Hematopoietic multipotent progenitor cell treated with erythropoietin and hydrocortisone succinate and interleukin-3 and kit ligand, for 8 days (in vitro differentiated cells): ENCODE measurements at regions not wholly inside any gene's neighbourhood (a gene's known extent, or its start where the extent isn't known, plus 50 kb on each side); places are given as distances from the start of the nearest gene placed in this dataset.

Experiments used
- DNase-seq: peaks from one replicate; pipeline ENCODE4 v3.0.0-alpha.2; 2015

DNA sequence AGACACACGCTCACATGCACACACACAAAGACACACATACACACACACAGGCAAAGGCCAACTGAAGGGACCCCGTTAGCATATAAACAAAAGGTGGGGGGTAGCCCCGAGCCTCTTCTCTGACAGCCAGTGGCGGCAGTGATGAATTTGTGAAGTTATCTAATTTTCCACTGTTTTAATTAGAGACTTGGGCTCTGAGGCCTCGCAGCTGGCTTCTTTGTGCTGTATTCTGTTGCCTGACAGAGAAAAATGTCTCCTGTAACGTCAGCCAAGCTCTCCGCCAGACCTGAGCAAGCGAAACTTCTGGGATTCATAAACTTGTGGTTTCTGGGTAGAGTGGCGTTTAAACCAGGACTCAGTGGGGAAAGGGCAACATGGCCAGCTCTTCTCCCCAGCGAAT is 113.9 kb upstream of the FOXF1 start:
- no peak for DNase-seq

DNA sequence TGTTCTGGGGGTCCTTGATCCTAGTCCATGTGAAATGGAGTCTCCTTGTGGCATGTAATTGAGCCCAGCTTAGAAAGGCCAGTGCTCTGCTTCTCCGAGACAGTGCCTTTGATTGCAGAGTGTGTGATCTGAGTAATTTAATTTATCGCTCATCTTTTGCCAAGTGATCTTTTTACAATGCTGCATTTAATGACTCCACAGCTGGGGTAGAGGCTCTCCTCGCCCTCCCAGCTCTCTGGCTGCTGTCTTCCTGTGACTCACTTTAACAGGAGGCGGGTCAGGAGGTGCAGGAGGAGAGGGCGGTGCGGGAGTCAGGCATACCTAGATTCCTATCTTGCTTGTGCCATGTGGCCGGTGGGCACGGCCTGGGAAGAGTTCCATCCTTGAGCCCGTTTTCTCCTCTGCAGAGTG is 113.4 kb upstream of the FOXF1 start:
- DNase-seq, result no peak

DNA sequence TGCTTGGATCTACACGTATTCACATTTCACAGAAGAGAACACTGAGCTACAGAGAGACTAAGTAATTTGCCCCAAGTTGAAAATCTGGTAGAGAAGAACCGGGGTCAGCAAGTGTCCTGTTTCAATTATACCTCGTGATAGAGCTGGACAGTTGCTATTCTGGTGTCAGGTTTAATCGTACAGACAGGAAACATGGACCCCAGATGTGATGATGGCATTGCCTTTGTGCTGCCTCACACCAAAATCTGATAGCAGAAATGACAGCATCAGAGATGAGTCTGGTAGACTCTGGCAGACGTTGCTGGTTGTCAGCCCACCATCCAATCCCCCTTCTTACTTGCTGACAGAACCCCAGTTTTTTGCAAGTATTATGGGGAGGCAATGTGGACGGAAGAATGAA is 112.1 kb upstream of the FOXF1 start:
- no peak for DNase-seq

DNA sequence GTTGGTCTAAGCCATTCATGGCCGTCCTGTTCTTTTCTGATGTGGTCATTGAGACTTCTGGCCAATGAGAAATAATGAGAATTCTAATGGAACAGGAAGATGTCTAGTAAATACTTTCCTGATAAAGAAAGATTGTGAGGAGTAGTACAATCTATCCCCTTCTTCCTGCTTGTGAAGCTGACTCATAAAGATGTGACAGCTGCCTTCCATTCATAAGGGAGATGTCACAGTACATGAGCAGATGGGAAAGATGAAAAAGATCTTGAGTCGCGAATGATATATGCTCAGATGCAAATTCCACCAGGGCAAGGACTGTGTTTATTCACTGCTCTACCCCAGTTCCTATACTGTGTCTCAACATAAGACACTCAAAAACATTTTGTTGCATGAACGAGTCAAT is 111.7 kb upstream of the FOXF1 start:
- DNase-seq, result no peak

DNA sequence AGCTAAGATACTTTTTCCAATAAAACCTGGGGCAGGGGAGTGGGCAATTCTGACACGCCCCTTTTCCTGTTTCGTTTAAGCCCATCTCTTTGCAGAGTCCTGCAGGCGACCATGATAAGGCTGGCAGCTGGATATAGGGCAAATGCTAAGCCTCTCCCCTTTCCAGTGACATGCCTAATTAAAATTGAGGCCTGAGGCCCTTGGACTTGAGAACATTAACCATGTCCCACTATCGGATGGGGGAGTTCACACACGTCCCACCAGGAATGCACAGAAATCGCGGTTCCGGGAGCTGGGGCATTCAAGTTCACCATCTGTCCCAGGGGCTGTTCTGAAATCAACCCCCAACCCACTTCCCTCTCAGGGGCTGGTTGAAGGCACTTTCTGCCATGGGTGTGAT is 109.2 kb upstream of the FOXF1 start:
- DNase-seq, result no peak

DNA sequence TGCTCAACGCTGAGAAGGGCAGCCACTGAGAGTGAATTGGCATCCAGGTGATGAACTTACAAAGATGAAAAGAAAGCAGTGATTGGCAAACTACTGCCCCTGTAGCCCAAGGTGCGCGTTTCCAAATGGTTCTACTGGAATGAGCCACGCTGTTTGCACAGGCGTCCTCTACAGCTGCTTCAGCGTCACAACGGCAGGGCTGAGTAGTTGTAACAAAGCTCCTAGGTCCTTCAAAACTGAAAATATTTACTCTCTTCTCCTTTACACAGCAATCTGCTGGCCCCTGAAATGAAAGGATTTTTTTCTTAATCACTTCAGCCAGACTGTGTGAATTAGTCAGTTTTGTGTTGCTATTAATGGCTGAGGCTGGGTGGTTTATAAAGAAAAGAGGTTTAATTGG is 107.2 kb upstream of the FOXF1 start:
- DNase-seq, result no peak

DNA sequence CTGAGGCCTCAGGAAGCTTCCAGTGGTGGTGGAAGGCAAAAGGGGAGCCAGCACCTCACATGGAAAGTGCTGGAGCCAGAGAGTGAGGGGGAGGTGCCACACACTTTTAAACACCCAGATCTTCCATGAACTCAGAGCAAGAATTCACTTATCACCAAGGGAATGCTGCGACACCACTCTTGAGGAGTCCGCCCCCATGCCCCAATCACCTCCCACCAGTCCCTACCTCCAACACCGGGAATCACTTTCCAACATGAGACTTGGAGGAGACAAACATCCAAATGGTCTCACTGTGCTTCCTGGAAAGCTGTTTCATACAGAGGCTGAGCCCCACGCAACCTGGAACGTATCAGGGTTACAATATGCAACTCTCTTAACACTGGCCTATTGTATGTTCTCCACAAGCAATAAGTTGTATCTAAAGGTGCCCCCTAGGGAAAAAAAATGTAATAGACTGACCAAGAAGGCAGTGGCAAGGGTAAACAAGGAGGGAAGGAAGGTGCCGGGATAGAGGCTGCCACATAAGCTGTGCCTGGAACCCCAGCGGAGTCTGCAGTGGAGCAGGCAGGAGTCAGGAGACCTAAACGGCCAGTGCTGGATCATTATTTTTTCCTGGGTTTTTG is 106.7 kb upstream of the FOXF1 start:
- DNase-seq, result no peak

DNA sequence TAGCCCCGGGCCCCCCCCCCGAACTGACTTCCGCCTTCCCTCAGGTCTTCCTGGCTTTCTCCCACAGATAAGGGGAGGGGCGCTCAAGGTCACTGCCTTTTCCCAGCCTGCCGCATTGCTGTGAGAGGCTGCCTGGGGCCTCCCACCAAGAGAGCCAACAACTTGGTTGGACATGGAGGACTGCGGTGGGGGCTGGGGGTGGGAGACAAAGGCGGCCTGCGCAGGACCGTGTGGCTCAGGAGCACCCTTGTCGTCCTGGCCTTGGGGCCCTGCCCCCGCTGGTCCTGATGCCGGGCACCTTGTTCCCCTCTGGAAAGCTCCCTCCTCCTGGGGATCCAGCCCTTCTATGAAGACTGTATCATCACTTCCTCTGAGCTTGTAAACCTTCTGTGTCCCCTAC is 105.6 kb upstream of the FOXF1 start:
- no peak for DNase-seq

DNA sequence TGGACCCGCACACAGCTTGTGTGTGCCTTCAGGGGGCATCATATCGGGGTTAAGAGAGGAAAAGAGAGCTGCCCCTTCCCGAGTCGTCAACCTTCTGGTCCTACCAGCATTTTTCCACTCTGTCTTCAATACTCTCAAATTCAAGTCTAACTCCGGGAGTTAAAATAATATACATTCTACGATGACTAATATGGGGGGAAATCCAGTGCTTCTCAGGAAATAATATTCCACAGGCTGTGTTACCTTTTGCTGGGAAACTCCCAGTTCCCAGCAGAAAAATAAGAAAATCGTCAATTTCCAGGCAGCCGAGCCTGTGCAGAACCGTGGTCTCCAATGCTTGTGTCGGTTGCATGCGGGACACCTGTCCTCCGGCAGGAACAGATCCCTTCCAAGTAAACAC is 105.0 kb upstream of the FOXF1 start:
- no peak for DNase-seq

DNA sequence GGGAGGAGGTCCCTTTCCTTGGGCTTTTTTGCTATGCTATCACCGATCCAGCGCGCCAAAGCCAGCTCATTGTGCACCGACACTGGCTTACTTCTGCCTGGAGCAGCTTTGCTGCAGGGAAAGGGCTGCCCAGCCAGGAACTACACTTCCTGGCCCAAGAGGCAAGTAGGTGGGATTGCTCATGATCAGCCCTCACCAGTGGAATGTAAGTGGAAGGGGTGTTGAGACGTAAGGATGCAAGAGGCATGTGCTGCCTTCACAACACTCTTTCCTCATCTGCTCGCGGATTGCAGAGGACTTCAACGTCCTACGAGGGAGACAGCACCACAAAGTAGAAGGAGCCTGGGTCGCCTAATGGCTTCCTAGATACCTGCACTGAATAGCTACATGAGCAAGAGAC is 104.3 kb upstream of the FOXF1 start:
- no peak for DNase-seq

DNA sequence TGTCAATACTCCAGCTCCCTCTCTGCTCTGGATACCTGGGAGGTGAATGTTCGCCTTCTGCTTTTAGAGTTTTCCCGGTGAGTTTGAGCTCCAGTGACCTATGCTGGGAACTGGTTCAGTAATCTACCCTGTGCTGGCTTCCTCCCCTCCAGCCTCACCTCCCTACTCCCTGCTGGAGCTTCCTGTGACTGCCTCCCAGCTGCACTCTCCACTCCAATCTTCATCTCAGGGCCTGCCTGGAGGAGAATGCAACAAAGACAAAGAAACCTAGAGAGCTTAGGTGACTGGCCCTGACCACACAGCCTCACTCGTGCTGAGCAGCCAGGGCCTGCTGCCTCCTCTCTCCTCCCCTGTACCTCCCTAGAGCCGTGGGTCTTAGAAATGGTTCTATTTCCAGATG is 101.6 kb upstream of the FOXF1 start:
- DNase-seq, result no peak

DNA sequence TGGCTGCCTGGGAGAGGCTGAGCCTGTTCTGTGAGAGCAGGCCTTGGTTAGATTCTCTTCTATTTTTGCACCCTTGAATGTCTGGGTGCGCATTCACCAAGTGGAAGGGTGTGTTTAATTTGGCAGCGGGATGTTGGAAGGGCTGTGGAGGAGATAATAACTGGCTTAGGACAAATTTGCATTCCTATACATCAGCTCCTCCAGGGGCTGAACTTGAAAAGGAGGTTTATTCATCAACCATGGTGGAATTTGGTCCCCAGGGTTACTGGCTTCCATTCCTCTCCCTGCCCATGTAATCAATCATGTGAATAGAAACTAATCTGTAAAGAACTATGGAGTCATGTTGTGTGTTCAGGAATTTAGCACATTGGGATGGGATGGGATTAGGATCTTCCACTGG is 100.2 kb upstream of the FOXF1 start:
- DNase-seq, result no peak

DNA sequence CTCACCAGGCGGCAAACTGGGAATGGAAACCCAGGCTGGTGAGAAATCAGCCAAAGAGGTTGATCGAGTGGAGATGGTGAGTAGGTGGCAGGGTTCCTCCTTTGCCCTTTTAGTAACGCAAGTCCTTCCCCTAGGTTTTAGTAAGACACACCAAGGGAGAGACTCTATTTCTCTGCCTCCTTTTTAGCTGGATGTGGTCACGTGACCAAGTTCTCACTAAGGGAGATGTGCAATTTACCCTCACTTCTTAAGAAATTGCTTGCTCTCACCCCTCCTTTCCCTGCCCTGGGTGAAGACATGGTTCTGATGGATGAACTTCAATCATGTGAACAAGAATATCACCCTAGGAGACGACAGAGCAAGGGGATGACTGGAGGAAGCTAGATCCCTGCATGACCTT is 99.8 kb upstream of the FOXF1 start:
- no peak for DNase-seq

DNA sequence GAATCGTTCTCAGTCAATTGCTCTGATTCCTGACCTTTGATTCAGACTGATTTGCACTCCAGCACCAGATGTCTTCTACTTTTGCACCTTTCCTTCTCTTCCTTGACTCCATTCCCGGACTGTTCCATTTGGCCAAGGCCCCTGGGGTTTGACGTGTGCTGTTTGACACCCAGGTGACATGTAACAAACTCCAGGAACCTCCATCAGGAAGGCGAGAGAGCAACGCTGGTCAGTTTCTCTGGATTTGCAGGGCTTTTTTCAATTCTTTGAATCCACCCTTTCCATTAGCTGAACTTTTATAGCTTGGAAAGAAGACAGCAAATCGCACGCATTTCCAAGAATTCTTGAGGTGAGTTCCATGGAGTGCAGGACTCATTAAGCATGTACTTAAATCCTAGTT is 98.4 kb upstream of the FOXF1 start:
- no peak for DNase-seq

DNA sequence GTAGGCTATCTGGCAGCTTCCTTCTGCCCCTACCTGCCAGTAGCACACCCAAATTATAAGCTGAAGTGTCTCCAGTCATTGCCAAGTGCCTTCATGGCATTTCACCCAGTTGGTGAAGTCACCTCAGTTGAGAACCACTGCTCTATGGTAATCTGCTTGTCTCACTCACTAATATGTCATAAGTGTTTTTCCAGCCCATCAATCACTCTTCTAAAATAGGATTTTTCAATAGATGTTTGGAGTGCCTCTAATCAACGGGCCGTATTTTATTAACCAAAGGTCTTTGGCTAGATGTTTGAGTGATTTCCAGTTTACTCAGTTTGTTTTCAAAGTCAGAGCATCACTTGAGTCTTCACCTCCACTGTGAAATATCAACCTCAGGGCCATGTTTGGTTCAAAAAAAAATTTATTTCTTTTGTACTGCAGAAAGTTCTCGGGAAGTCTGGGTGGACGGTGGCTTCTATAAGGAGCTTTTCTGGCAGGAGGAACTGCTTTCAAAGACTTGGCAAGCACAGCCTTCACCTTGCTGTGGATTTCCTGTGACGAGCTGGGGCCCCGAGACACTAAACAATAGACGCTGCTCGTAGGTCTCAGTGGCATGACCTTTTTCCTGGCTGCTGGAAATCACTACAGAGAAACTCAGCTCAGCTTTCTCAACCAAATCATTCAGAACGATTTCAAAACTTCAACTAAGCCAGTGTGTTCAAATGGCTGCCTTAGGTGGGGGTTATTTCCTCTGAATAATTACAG is 95.2 kb upstream of the FOXF1 start:
- no peak for DNase-seq

DNA sequence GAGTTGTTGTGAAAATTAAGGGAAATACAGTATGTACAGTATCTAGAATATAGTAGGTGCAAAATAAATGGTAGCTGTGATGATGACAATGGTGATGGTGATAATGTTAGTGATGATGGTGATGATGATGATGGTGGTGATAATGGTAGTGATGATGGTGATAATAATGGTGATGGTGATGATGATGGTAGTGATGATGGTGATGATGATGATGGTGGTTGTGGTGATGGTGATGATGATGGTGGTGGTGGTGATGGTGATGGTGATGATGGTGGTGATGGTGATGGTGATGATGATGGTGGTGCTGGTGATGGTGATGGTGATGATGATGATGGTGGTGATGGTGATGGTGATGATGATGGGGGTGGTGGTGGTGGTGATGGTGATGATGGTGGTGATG is 91.3 kb upstream of the FOXF1 start:
- no peak for DNase-seq

DNA sequence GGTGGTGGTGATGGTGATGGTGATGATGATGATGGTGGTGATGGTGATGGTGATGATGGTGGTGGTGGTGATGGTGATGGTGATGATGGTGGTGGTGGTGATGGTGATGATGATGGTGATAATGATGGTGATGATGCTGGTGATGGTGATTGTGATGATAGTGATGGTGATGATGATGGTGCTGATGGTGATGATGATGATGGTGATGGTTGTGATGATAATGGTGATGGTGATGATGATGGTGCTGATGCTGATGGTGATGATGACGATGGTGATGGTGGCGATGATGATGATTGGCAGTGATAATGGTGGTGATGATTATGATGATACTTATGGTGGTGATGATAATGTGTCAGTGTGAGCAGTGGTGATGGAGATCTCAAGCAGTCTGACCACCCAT is 90.8 kb upstream of the FOXF1 start:
- DNase-seq, result no peak

DNA sequence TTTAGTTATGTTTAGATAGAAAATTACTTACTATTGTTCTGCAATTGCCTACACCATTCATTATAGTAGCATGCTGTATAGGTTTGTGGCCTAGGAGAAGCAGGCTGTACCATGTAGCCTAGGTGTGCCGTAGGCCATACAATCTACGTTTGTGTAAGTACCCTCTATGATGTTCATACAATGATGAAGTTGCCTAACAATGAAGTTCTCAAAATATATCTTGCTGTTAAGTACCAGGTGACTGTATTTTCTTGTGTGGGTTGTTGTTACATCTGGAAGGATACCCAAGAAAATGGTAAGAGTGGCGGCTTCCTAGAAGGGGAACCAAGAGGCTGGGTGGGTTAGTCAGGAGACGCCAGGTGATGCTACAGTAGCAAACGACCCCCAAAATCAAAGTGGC is 88.3 kb upstream of the FOXF1 start:
- no peak for DNase-seq

DNA sequence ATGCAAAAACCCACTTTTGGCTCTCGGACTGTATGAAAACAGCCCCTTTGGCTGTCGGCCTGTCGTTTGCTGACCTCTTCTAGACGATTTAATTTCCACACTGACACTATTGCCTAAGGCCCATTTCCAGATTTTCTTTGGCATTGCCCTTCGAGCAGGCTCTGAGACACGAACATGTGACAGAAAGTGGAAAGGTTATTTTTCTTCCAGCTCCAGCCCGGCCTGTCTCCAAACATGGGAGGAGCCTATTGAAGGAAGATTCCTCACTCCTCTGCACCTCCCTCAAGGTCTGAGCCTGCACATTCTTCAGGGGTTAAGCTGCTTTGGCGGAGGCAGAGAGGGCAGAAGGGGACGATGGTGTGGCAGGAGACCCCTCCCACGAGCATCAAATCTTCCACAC is 85.9 kb upstream of the FOXF1 start:
- DNase-seq, result no peak

DNA sequence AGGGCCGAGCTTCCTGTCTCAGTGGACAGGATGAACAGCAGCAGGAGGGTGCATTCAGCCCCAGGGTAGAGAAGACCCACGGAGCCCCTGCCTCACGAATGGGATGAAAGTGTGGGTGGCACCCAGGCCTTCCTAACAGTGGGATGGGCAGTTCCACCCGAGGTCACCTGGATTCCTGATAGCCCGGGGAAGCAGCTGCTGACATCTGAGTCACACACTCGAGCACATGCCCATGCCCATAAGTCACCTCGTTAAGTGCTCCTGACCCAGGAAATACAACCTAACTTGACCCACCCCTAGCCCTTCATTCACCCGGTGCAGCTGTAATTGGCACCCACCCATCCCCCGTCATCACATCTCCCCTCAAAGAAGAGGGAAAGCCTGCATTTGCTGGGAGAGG is 85.3 kb upstream of the FOXF1 start:
- no peak for DNase-seq

DNA sequence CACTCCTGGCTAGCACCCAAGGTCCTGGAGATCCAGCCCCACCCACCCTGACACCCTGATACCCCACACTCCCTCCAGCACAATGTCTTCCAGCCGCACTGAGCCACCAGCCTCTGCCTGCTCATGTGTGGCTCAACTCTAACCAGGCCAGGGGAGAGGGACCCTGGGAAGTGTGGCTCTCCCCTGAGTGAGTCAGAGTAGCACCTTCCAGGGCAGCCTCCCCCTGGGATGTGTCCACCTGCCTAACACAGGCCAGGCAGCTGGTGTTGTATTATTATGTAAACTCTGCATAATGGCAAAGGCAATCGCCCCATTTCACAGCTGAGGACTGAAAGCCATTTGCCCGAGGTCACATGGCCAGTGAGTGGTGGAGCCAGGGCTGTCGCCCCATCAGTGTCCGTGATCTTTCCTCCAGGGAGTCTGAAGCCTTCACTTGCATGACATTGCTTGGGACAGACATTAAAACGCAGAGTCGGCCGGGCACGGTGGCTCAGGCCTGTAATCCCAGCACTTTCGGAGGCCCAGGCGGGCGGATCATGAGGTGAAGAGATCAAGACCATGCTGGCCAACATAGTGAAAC is 84.2 kb upstream of the FOXF1 start:
- DNase-seq, result no peak

DNA sequence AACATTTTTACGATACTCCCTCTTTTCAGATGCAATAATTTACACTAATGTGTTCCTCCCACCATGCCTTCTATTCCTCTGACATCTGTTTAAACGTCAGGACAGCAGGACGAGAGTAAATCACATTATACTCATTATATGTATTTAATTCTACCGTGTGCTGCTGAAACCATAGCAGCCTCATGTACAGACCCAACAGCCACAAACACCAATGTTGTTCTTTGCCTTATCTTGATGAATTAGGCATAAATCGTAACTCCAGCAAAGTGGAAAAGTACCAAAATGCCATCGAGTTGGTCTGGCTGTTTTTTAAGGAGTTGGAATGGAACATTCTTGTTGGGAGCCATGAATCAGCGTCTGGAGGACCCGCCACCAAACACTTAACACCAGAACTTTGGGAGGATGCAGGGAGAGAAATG is 82.9 kb upstream of the FOXF1 start:
- no peak for DNase-seq

DNA sequence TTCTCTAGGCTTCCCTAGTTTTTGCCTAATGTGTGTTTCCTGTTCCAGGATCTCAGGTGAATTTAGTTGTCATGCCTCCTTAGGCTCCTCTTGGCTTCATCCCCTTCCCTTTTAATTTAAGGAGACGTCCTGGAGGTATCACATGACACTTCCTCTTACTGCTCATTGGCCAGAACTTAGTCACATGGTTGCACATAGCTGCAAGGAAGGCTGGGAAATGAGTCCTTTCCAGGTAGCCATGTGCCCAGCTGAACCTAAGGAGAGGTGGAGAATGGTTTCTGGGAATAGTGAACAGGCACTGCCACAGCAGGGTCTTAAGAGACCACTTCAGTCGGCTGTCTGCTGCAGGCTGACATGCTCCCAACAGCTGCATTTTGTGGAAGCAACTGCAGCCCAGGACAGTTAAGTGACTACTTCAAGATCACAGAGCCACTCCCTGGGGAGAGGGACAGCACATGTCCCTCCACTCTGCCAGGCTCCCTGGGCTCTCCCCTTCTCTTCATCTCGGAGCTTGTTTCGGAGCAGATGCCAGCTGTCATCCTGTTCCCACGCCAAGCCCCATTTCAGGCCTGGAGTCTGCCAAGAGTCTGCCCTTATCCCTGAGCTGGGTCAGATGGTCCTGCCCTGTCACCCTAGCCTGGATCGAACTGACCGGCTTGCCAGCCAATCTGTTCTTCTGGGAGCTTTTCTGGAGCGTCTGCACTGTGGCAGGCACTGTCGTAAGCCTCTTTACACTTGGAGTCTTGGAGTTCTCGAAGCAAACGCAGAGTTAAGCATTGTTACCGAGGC is 81.4 kb upstream of the FOXF1 start:
- DNase-seq, result peak; percentile 8

DNA sequence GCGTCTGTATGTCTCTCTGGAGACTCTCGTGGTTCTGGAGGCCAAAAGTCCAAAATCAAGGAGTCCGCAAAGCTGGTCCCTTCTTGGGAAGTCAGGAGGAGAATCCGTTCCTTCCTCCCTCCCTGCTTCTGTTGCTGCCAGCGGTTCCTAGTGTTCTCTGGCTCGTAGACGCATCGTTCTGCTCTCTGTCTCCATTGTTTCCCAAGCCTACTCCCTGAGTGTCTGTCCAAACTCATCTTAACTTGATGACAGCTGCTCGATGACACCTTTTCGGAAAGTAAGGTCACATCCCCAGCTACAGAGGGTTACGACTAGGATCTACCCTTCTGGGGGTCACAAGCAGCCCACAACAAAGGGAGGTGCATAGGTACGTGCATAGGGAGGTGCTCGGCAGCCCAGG is 80.7 kb upstream of the FOXF1 start:
- DNase-seq, result no peak
